ENCODE measurements at regions not wholly inside any gene's neighbourhood (a gene's known extent, or its start where the extent isn't known, plus 50 kb on each side); places are given as distances from the start of the nearest gene placed in this dataset.
"Not testable (repeated sequence)": the region's sequence is repeated elsewhere in the genome, so short reads cannot be mapped to it uniquely, and the experiment has no call there.

GRCh38 chr20:29430531-29430930 is 1826.9 kb upstream of the DEFB115 start:
- H3K4me1 ChIP-seq (ENCODE audit: low read depth): no peaks in the 10 kb centered on the region
- H3K36me3 ChIP-seq: no peaks in the 10 kb centered on the region
- no peak overlapping the region for H3K4me3 ChIP-seq
- no peak for DNase-seq (ENCODE audit: low read depth in 1 of 2, low spot score in 1 of 2)
- TF ChIP-seq CTCF (IDR thresholded peaks at IDR 0.05; ENCODE audit: low read depth, low read length): no peak
- H3K27ac ChIP-seq: no peak overlapping the region
- H3K9me3 ChIP-seq (ENCODE audit: low read depth): no peaks in the 10 kb centered on the region
- no peaks in the 10 kb centered on the region for H3K27me3 ChIP-seq

GRCh38 chr20:29440721-29441120 is 1816.7 kb upstream of the DEFB115 start:
- not testable (repeated sequence) for DNase-seq (ENCODE audit: low read depth in 1 of 2, low spot score in 1 of 2); H3K27ac ChIP-seq; H3K27me3 ChIP-seq; H3K4me1 ChIP-seq (ENCODE audit: low read depth); H3K9me3 ChIP-seq (ENCODE audit: low read depth); H3K4me3 ChIP-seq; H3K36me3 ChIP-seq

- H3K27ac ChIP-seq; H3K4me1 ChIP-seq (ENCODE audit: low read depth); DNase-seq (ENCODE audit: low read depth in 1 of 2, low spot score in 1 of 2); H3K4me3 ChIP-seq; H3K36me3 ChIP-seq; H3K9me3 ChIP-seq (ENCODE audit: low read depth); H3K27me3 ChIP-seq: not testable (repeated sequence)
These were observed 1814.2 kb upstream of the DEFB115 start for GRCh38 chr20:29443206-29443781.

GRCh38 chr20:29443819-29444218 is 1813.6 kb upstream of the DEFB115 start:
- no peak for DNase-seq (ENCODE audit: low read depth in 1 of 2, low spot score in 1 of 2)
- Histone ChIP-seq H3K36me3 (no peaks in the 10 kb centered on the region), H3K9me3 (ENCODE audit: low read depth) (no peaks in the 10 kb centered on the region), H3K27ac (no peak overlapping the region), H3K27me3 (no peaks in the 10 kb centered on the region), H3K4me3 (no peak overlapping the region), H3K4me1 (ENCODE audit: low read depth) (no peaks in the 10 kb centered on the region)
- TF ChIP-seq CTCF (IDR thresholded peaks at IDR 0.05; ENCODE audit: low read depth, low read length): no peak

- peak; percentile 0 to 73 for DNase-seq (ENCODE audit: low read depth in 1 of 2, low spot score in 1 of 2)
- H3K9me3 ChIP-seq (ENCODE audit: low read depth); H3K27ac ChIP-seq; H3K4me1 ChIP-seq (ENCODE audit: low read depth); H3K4me3 ChIP-seq; H3K36me3 ChIP-seq; H3K27me3 ChIP-seq: not testable (repeated sequence)
These were observed 1812.2 kb upstream of the DEFB115 start for GRCh38 chr20:29445050-29445907.

DNA sequence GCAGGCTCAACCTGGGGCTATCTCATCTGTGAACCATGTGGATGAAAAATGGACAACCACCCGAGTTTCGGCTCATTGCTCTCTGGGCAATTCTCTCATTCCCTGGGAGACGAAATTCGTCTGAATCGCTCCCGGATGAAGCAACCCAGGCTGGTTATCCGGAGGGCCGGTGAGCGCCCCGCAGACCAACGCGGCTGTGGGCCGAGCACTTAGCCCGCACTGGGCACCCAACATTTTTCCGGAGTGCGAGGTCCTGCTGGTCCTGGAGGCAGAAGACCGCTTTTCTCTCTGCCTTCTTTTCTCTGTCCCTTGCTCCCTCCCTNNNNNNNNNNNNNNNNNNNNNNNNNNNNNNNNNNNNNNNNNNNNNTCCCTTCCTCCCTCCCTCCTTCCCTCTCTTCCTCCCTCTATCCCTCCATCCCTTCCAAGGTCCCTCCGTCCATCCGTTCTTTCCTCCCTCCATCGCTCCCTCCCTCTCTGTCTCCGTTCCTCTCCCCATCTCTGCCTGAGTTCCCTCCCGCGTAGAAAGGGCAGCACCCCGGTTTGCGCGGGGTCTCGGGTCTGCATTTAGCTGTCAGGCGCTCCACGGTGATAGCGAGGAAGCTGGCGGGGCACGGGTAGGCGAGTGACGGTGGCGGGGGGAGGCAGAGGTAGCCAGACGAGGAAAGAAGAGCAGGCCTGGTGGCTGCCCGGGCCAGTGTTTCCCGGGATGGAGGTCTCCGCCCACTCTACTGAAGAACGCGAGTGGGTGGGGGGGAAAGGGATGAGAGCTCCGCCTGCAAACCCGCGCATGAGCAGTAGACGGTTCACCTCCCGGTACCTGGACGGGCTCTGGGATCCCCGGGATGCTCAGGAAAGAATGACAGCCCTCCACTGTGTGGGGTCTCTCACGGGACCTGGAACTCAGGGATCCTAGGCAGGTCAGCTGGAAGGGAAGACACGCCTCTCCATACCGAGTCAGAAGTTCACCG is 1809.7 kb upstream of the DEFB115 start:
- not testable (repeated sequence) for H3K36me3 ChIP-seq; H3K4me3 ChIP-seq; H3K27ac ChIP-seq; H3K9me3 ChIP-seq (ENCODE audit: low read depth); H3K4me1 ChIP-seq (ENCODE audit: low read depth); DNase-seq (ENCODE audit: low read depth in 1 of 2, low spot score in 1 of 2); H3K27me3 ChIP-seq

DNA sequence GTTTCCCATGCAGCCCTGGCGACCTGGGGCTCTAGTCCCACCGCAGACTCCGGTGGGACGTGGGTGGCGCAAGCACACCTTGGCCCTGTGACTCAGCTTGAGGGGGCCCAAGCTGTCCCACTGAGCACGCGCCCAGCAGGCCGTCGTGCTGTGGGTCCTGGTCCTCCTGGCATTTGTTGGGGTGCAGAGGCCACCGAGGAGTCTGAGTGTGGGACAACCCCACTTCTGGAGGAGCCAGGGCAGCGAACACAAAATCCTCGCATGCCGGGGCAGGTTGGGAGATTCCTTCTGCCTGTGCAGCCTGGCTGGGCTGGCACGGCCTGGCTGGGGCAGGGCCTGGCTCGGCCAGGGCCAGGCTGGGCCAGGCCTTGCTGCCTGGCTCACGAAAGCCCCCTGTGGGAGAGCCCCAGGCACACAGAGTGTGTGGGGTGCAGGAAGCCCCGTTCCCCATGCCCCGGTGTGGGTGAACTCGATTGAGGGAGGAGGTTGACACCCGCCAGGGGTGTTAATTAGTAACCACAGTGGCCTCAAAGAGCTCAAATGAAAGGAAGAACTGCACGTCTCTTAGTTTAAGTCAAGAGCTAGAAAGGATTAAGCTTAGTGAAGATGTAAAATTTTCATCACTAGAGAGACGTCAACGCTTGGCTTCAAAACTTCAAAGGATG is 1808.5 kb upstream of the DEFB115 start:
- Histone ChIP-seq H3K27ac (no peak overlapping the region), H3K4me1 (ENCODE audit: low read depth) (no peaks in the 10 kb centered on the region), H3K4me3 (no peak overlapping the region), H3K9me3 (ENCODE audit: low read depth) (no peaks in the 10 kb centered on the region), H3K36me3 (no peaks in the 10 kb centered on the region), H3K27me3 (no peaks in the 10 kb centered on the region)
- no peak for TF ChIP-seq CTCF (IDR thresholded peaks at IDR 0.05; ENCODE audit: low read depth, low read length)
- no peak for DNase-seq (ENCODE audit: low read depth in 1 of 2, low spot score in 1 of 2)

Measured in cardiac muscle cell (in vitro differentiated cells and primary cell).